LNCaP clone FGC (cell line): ENCODE measurements at regions not wholly inside any gene's neighbourhood (a gene's known extent, or its start where the extent isn't known, plus 50 kb on each side); places are given as distances from the start of the nearest gene placed in this dataset.

ENCODE experiments used
- DNase-seq: peaks from one replicate; pipeline ENCODE4 v3.0.0-alpha.2; 2011; ENCODE audit warnings: low read depth
- H3K4me3 ChIP-seq: 2 replicates; pipeline ENCODE4 v1.5.1; 2011; ENCODE audit warnings: mild to moderate bottlenecking, low read depth, low read length, control low read depth
- TF ChIP-seq, protein P1 (sequence below): IDR thresholded peaks from 2 replicates; pipeline ENCODE4 v1.5.1; 2012; ENCODE audit warnings: mild to moderate bottlenecking; ENCODE audit not compliant: control insufficient read depth, insufficient read depth; ENCODE audit errors: extremely low read depth

DNA sequence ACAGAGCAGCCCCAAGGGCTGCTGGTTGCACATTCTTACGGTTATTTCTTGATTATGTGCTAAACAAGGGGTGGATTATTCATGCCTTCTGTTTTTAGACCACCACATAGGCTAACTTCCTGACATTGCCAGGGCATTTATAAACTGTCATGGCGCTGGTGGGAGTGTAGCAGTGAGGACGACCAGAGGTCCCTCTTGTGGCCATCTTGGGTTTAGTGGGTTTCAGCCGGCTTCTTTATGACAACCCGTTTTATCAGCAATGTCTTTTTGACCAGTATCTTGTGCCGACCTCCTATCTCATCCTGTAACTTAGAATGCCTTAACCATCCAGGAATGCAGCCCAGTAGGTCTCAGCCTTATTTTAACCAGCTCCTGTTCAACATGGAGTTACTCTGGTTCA is 212.4 kb upstream of the GRID2 start:
- TF ChIP-seq, protein P1, sequence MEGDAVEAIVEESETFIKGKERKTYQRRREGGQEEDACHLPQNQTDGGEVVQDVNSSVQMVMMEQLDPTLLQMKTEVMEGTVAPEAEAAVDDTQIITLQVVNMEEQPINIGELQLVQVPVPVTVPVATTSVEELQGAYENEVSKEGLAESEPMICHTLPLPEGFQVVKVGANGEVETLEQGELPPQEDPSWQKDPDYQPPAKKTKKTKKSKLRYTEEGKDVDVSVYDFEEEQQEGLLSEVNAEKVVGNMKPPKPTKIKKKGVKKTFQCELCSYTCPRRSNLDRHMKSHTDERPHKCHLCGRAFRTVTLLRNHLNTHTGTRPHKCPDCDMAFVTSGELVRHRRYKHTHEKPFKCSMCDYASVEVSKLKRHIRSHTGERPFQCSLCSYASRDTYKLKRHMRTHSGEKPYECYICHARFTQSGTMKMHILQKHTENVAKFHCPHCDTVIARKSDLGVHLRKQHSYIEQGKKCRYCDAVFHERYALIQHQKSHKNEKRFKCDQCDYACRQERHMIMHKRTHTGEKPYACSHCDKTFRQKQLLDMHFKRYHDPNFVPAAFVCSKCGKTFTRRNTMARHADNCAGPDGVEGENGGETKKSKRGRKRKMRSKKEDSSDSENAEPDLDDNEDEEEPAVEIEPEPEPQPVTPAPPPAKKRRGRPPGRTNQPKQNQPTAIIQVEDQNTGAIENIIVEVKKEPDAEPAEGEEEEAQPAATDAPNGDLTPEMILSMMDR = peak; percentile 54
- no peak for DNase-seq
- H3K4me3 ChIP-seq = peak overlapping the region; percentile 39

DNA sequence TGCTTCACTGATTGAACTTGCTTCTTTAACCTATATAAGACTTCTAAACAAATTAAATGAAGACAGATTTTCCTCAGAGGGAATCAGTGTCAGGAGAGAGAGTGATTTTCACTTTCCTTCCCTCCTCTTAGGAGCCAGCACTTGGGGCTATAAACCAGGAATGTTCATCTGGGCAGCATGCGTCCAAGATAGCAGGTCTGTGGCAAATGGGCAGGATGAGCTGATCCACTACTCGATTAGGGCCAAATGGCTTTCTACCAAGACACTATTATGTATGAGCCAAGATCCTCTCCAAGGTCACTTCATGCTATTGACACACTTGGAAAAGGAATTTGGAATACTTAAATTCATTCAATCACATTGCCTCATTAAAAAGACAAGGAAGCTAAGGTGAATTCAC is 203.9 kb upstream of the GRID2 start:
- TF ChIP-seq, protein P1 = no peak
- DNase-seq = no peak
- no peak overlapping the region for H3K4me3 ChIP-seq

GRCh38 chr4:92100975-92101374 is 202.8 kb upstream of the GRID2 start:
- DNase-seq = no peak
- no peak overlapping the region for H3K4me3 ChIP-seq
- TF ChIP-seq, protein P1 = no peak

- H3K4me3 ChIP-seq = no peak overlapping the region
- no peak for DNase-seq
- TF ChIP-seq, protein P1 = no peak
Measured at GRCh38 chr4:92101737-92102172, 202.0 kb upstream of the GRID2 start.

- TF ChIP-seq, protein P1 = no peak
- H3K4me3 ChIP-seq = no peak overlapping the region
- DNase-seq = no peak
Measured at GRCh38 chr4:92104506-92104905, 199.3 kb upstream of the GRID2 start.

- DNase-seq = no peak
- no peak overlapping the region for H3K4me3 ChIP-seq
- TF ChIP-seq, protein P1 = no peak
Measured at GRCh38 chr4:92106816-92107215, 196.9 kb upstream of the GRID2 start.

DNA sequence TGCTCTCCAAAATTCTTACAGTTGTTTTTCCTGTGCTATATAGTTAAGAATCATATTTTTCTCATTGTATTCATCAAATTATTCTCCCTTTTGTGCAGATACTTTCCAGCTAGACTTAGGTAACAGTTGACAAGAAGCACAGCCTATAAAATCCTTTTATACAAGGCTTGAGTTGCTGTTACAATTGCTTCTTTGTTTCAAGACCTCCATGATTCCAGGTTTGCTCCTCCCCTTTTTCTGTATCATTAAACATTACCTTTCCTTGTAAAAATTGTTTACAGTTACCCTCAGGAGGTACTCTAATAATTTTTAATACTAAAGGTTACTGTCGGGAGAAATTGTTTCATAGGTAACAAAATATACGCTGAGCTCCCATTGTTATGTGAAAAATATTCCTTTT is 192.3 kb upstream of the GRID2 start:
- H3K4me3 ChIP-seq = no peak overlapping the region
- TF ChIP-seq, protein P1 = no peak
- DNase-seq = no peak
